ENCODE measurements at regions not wholly inside any gene's neighbourhood (a gene's known extent, or its start where the extent isn't known, plus 50 kb on each side); places are given as distances from the start of the nearest gene placed in this dataset.

GRCh38 chr5:13464532-13465193 is 479.8 kb downstream of the DNAH5 start:
- DNase-seq (ENCODE audit: low read depth, low spot score): no peak
- Histone ChIP-seq H3K9ac (ENCODE audit: low read length) (no peak overlapping the region), H3K4me1 (ENCODE audit: control insufficient read depth in 1 of 2, insufficient read depth in 2 of 2, low read length in 2 of 2) (no peaks in the 10 kb centered on the region), H3K27ac (ENCODE audit: low read depth, low read length) (no peak overlapping the region), H3K4me2 (ENCODE audit: low read length) (no peak overlapping the region), H3K9me3 (ENCODE audit: control insufficient read depth in 1 of 2, insufficient read depth in 1 of 2, low read depth in 1 of 2, low read length in 2 of 2) (peaks cover 12 to 27% of the 10 kb centered on the region in 2 experiments; a peak in 2 of 4 replicates), H2AFZ (ENCODE audit: low read depth, low read length, poor library complexity, severe bottlenecking) (no peak overlapping the region), H3K36me3 (ENCODE audit: control insufficient read depth in 1 of 2, insufficient read depth in 2 of 2, low read length in 2 of 2) (no peaks in the 10 kb centered on the region), H3K9me2 (ENCODE audit: insufficient read depth) (no peaks in the 10 kb centered on the region), H3K79me2 (ENCODE audit: insufficient read depth, low read length) (no peaks in the 10 kb centered on the region), H4K20me1 (ENCODE audit: insufficient read depth) (no peaks in the 10 kb centered on the region), H3K4me3 (replicated peaks in 1 of 2; ENCODE audit: low read depth in 1 of 2, low read length in 2 of 2) (no peak overlapping the region), H3K27me3 (ENCODE audit: insufficient read depth, low read length) (no peaks in the 10 kb centered on the region)
- ChIA-PET RAD21 (ENCODE audit: low non-redundant PET in 1 of 2, low total read pairs in 2 of 2, uncharacterized antibody in 2 of 2, unreplicated experiment in 2 of 2) (no interaction called here), CTCF (no interaction called here), POLR2A (no interaction called here)
- intact Hi-C loops (cut with micrococcal nuclease): no loop called here
- ATAC-seq: no peak
- TF ChIP-seq ZFX (IDR thresholded peaks at IDR 0.05) (no peak), FOSL1 (IDR thresholded peaks at IDR 0.05; ENCODE audit: low read depth) (no peak), POLR2AphosphoS5 (IDR thresholded peaks at IDR 0.05; ENCODE audit: low read depth, low read length) (no peak), CTCF (IDR thresholded peaks at IDR 0.05 in 2 of 3, conservative IDR thresholded peaks at IDR 0.05 in 1 of 3; ENCODE audit: borderline replicate concordance in 1 of 3, insufficient read depth in 1 of 3, low read depth in 2 of 3, low read length in 2 of 3) (no peak), CBX3 (IDR thresholded peaks at IDR 0.05; ENCODE audit: low read depth) (no peak), CEBPB (IDR thresholded peaks at IDR 0.05; ENCODE audit: low read depth) (no peak), EZH2phosphoT487 (IDR thresholded peaks at IDR 0.05; ENCODE audit: borderline replicate concordance) (no peak), ELF1 (IDR thresholded peaks at IDR 0.05; ENCODE audit: borderline replicate concordance, low read depth) (no peak), JUND (IDR thresholded peaks at IDR 0.05) (no peak), ZBTB33 (IDR thresholded peaks at IDR 0.05; ENCODE audit: extremely low read depth, insufficient replicate concordance, low read length) (no peak), TCF7L2 (IDR thresholded peaks at IDR 0.05; ENCODE audit: borderline replicate concordance, extremely low read depth, insufficient read depth, insufficient read length) (no peak), RAD21 (IDR thresholded peaks at IDR 0.05; ENCODE audit: low read depth) (no peak)
- no TSS peak for BruUV-seq (replicated peaks)

All from HCT116 (cell line).